ENCODE measurements at regions not wholly inside any gene's neighbourhood (a gene's known extent, or its start where the extent isn't known, plus 50 kb on each side); places are given as distances from the start of the nearest gene placed in this dataset.

GRCh38 chr13:60720590-60720989 lies 323.6 kb downstream of the TDRD3 start:
- no peak for TF ChIP-seq POLR2A (IDR thresholded peaks at IDR 0.05)
- TF ChIP-seq POLR2AphosphoS5 (IDR thresholded peaks at IDR 0.05), result no peak
